ENCODE measurements at regions not wholly inside any gene's neighbourhood (a gene's known extent, or its start where the extent isn't known, plus 50 kb on each side); places are given as distances from the start of the nearest gene placed in this dataset.
"Not testable (repeated sequence)": the region's sequence is repeated elsewhere in the genome, so short reads cannot be mapped to it uniquely, and the experiment has no call there.

- Histone ChIP-seq H3K4me3 (ENCODE audit: low read depth, low read length) (no peak overlapping the region), H3K27me3 (ENCODE audit: control insufficient read depth, insufficient read depth, low read length) (no peaks in the 10 kb centered on the region), H3K36me3 (ENCODE audit: control insufficient read depth, insufficient read depth, low read length) (no peaks in the 10 kb centered on the region)
- TF ChIP-seq CTCF (IDR thresholded peaks at IDR 0.05; ENCODE audit: insufficient read depth, low read length, poor library complexity, severe bottlenecking): no peak
- DNase-seq (ENCODE audit: low read depth): no peak
Measured at GRCh38 chr9:31323726-31324444, 1060.6 kb upstream of the ACO1 start.

- H3K27me3 ChIP-seq (ENCODE audit: control insufficient read depth, insufficient read depth, low read length): no peaks in the 10 kb centered on the region
- no peaks in the 10 kb centered on the region for H3K36me3 ChIP-seq (ENCODE audit: control insufficient read depth, insufficient read depth, low read length)
- H3K4me3 ChIP-seq (ENCODE audit: low read depth, low read length): no peak overlapping the region
- no peak for TF ChIP-seq CTCF (IDR thresholded peaks at IDR 0.05; ENCODE audit: insufficient read depth, low read length, poor library complexity, severe bottlenecking)
- no peak for DNase-seq (ENCODE audit: low read depth)
Measured at GRCh38 chr9:31325778-31326177, 1058.7 kb upstream of the ACO1 start.

DNA sequence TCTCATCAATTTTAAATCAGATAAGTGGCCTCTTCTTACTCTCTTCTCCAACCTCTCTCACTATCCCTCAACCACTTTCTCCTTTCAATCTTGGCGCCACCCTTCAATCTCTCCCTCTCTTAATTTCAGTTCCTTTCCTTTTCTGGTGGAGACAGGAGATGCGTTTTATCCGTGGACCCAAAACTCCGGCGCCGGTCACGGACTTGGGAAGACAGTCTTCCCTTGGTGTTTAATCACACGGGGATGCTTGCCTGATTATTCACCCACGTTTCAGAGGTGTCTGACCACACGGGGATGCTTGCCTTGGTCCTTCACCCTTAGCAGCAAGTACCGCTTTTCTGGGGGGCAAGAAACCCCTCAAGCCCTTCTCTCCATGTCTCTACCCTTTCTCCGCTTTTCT is 1057.6 kb upstream of the ACO1 start:
- not testable (repeated sequence) for H3K36me3 ChIP-seq (ENCODE audit: control insufficient read depth, insufficient read depth, low read length); H3K4me3 ChIP-seq (ENCODE audit: low read depth, low read length); DNase-seq (ENCODE audit: low read depth); H3K27me3 ChIP-seq (ENCODE audit: control insufficient read depth, insufficient read depth, low read length)

DNA sequence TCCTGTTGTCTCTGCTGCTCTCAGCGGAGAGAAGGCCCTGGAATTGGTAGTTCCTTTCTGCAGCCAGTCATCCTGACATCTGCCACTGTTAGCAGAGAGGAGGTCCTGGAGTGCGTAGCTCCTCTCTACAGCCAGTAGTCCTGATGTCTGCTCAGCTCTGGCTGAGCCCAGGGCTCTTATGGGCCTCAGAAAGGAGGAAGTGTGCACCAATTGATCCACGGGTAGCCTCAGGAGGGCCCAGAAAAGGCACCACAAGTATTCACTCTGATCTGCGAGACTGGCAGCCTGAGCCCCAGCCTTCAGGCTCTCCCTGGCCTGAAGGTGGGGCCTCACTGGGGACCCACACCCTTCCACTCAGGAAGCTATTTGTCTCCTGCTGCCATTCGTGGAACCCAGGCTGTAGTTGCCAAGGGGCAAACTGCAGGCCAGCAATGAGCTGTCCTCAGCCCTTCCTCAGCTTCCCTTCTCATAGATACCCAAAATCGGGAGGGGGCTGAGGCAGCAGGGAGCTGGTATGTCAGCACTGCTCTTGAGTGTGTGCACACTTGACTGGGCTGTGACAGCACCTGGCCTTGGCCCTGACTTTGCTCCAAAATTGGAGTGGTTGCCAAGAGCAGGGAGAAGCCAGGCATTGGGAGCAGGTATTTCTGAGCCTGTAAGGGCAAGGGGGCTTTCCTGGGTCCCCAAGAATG is 1049.5 kb upstream of the ACO1 start:
- no peak for TF ChIP-seq CTCF (IDR thresholded peaks at IDR 0.05; ENCODE audit: insufficient read depth, low read length, poor library complexity, severe bottlenecking)
- no peak overlapping the region for H3K4me3 ChIP-seq (ENCODE audit: low read depth, low read length)
- no peaks in the 10 kb centered on the region for H3K27me3 ChIP-seq (ENCODE audit: control insufficient read depth, insufficient read depth, low read length)
- DNase-seq (ENCODE audit: low read depth): no peak
- no peaks in the 10 kb centered on the region for H3K36me3 ChIP-seq (ENCODE audit: control insufficient read depth, insufficient read depth, low read length)

GRCh38 chr9:31335529-31336234 is 1048.8 kb upstream of the ACO1 start:
- H3K36me3 ChIP-seq (ENCODE audit: control insufficient read depth, insufficient read depth, low read length): no peaks in the 10 kb centered on the region
- TF ChIP-seq CTCF (IDR thresholded peaks at IDR 0.05; ENCODE audit: insufficient read depth, low read length, poor library complexity, severe bottlenecking): no peak
- H3K4me3 ChIP-seq (ENCODE audit: low read depth, low read length): no peak overlapping the region
- DNase-seq (ENCODE audit: low read depth): no peak
- H3K27me3 ChIP-seq (ENCODE audit: control insufficient read depth, insufficient read depth, low read length): no peaks in the 10 kb centered on the region

DNA sequence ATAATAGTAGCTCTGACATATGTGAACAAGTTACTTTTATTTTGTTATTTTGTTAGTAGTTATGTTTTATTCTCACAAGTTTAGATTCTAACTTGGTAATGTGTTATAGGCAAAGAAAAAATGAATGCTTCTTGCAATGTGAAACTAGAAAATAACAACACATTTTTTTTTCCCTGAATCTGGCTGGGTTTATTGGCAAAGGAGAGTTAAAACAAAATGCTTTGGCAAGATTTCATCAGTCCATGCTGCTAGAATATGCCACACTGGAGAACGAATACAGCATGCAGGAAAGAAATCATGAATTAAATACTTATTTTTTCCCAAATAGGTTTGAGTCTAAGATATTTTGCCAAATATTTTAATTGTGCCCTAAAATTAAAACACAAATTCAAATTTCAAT is 1048.1 kb upstream of the ACO1 start:
- TF ChIP-seq CTCF (IDR thresholded peaks at IDR 0.05; ENCODE audit: insufficient read depth, low read length, poor library complexity, severe bottlenecking): no peak
- no peak overlapping the region for H3K4me3 ChIP-seq (ENCODE audit: low read depth, low read length)
- DNase-seq (ENCODE audit: low read depth): no peak
- no peaks in the 10 kb centered on the region for H3K27me3 ChIP-seq (ENCODE audit: control insufficient read depth, insufficient read depth, low read length)
- no peaks in the 10 kb centered on the region for H3K36me3 ChIP-seq (ENCODE audit: control insufficient read depth, insufficient read depth, low read length)

Data from kidney epithelial cell (primary cell).